SKM-1 treated with dmso at 0.1 percent for 144 hours (cell line): ENCODE measurements at regions not wholly inside any gene's neighbourhood (a gene's known extent, or its start where the extent isn't known, plus 50 kb on each side); places are given as distances from the start of the nearest gene placed in this dataset.

Experiments used
- DNase-seq: peaks from one replicate; lab custom pipeline; 2025; ENCODE audit not compliant: unreplicated experiment; lab: John Stamatoyannopoulos, UW

GRCh38 chr17:72421128-72422092 is 300.6 kb downstream of the SOX9 start:
- DNase-seq: peak; percentile 17

GRCh38 chr17:72422204-72422504 is 301.3 kb downstream of the SOX9 start:
- DNase-seq: no peak

GRCh38 chr17:72422505-72423285 is 301.9 kb downstream of the SOX9 start:
- DNase-seq: no peak

GRCh38 chr17:72423286-72423589 is 302.4 kb downstream of the SOX9 start:
- DNase-seq: no peak

GRCh38 chr17:72423718-72424117 is 302.9 kb downstream of the SOX9 start:
- no peak for DNase-seq

GRCh38 chr17:72424505-72425117 is 303.8 kb downstream of the SOX9 start:
- no peak for DNase-seq

GRCh38 chr17:72425133-72425793 is 304.4 kb downstream of the SOX9 start:
- no peak for DNase-seq

- DNase-seq: no peak
Measured at GRCh38 chr17:72425794-72426168, 305.0 kb downstream of the SOX9 start.

- peak; percentile 26 for DNase-seq
Measured at GRCh38 chr17:72426321-72426720, 305.5 kb downstream of the SOX9 start.

- no peak for DNase-seq
Measured at GRCh38 chr17:72426948-72427760, 306.3 kb downstream of the SOX9 start.

- DNase-seq: no peak
Measured at GRCh38 chr17:72427761-72428109, 306.9 kb downstream of the SOX9 start.

GRCh38 chr17:72429066-72429638 is 308.3 kb downstream of the SOX9 start:
- no peak for DNase-seq

- DNase-seq: no peak
Measured at GRCh38 chr17:72430611-72431432, 310.0 kb downstream of the SOX9 start.

GRCh38 chr17:72432143-72432621 is 311.4 kb downstream of the SOX9 start:
- DNase-seq: no peak

GRCh38 chr17:72432881-72433280 is 312.1 kb downstream of the SOX9 start:
- no peak for DNase-seq

GRCh38 chr17:72433797-72434196 is 313.0 kb downstream of the SOX9 start:
- DNase-seq: no peak

GRCh38 chr17:72434581-72434980 is 313.8 kb downstream of the SOX9 start:
- DNase-seq: no peak

GRCh38 chr17:72434991-72435618 is 314.3 kb downstream of the SOX9 start:
- DNase-seq: no peak

- DNase-seq: no peak
Measured at GRCh38 chr17:72438783-72439182, 318.0 kb downstream of the SOX9 start.
